ENCODE measurements at regions not wholly inside any gene's neighbourhood (a gene's known extent, or its start where the extent isn't known, plus 50 kb on each side); places are given as distances from the start of the nearest gene placed in this dataset.

GRCh38 chr5:16009256-16009655 lies 170.3 kb downstream of the MARCHF11 start:
- no peak for TF ChIP-seq TCF12 (IDR thresholded peaks at IDR 0.05; ENCODE audit: low read depth, low read length)
- no peak for TF ChIP-seq EGR1 (IDR thresholded peaks at IDR 0.05; ENCODE audit: borderline replicate concordance, low read depth, low read length)
- no peak for TF ChIP-seq POLR2A (IDR thresholded peaks at IDR 0.05; ENCODE audit: control extremely low read depth in 1 of 2, low read depth in 2 of 2, low read length in 2 of 2)
- no peak for TF ChIP-seq POLR2AphosphoS5 (IDR thresholded peaks at IDR 0.05; ENCODE audit: low read depth, low read length)
- TF ChIP-seq EZH2 (IDR thresholded peaks at IDR 0.05; ENCODE audit: low read depth, low read length, severe bottlenecking), result no peak
- TF ChIP-seq SRF (IDR thresholded peaks at IDR 0.05; ENCODE audit: low read depth, low read length), result no peak
- no peak for TF ChIP-seq CTCF (IDR thresholded peaks at IDR 0.05; ENCODE audit: control extremely low read depth in 1 of 3, insufficient read depth in 1 of 3, low read depth in 1 of 3, low read length in 3 of 3)

Measured in H1 (cell line).